HPDE6-E6E7 (cell line): ENCODE measurements at regions not wholly inside any gene's neighbourhood (a gene's known extent, or its start where the extent isn't known, plus 50 kb on each side); places are given as distances from the start of the nearest gene placed in this dataset.

Experiments
- DNase-seq: peaks from one replicate; pipeline ENCODE4 v3.0.0; 2011; ENCODE audit warnings: missing footprints; ENCODE audit errors: extremely low spot score

- DNase-seq = no peak
Observed at GRCh38 chr10:78393094-78393493, 359.4 kb downstream of the RPS24 start.

DNA sequence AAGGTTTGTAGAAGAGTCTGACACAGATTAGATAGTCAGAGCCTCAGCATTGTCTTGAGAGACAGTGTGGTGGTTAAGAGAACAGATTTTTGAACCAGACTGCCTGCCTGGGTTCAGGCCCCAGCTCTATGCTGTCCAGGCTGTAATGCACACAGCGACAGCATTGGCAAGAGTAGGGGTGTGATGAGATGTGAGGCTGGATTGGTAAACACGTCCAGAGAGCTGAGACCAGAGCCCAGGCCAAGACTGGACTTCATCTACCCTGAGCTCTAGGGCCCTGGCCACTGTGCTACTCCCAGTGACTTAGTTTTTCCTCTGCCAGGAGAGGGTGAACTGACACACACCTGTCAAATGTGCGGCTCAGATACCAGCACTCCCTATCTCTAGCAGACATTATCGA, 360.4 kb downstream of the RPS24 start:
- no peak for DNase-seq

DNA sequence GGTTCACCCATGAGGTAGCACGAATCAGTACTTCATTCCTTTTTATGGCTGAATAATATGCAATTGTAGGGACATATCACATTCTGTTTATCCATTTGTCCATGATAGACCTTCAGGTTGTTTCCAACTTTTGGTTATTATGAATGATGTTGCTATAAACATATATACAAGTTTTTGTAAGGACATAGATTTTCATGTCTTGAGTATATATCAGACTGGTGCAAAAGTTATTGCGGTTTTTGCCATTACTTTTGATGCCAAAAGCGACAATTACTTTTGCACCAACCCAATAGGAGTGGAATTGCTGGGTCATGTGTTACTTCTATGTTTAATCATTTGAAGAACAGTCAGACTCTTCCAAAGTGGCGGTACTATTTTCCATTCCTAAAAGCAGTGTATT, 361.5 kb downstream of the RPS24 start:
- no peak for DNase-seq

- DNase-seq = no peak
Observed at GRCh38 chr10:78396754-78397153, 363.1 kb downstream of the RPS24 start.

DNA sequence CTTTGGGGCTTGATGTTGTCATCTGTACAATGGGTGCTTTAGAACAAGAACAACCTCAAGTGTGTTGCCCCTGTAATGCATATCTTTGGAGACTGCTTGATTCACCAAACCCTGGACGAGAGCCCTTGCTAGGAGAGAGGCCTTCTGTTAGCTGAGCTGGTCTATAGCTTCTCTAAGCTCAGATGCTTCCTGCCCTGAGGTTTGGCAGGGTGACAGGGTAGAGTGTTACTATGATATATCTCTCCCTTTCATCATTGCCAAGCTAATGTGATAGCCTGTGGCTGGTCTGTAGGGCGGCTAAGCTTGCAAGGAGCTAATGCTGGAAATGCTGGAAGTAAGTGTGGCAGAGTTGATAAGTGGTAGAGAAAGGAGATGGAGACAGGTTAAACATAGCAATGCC, 364.1 kb downstream of the RPS24 start:
- no peak for DNase-seq

DNA sequence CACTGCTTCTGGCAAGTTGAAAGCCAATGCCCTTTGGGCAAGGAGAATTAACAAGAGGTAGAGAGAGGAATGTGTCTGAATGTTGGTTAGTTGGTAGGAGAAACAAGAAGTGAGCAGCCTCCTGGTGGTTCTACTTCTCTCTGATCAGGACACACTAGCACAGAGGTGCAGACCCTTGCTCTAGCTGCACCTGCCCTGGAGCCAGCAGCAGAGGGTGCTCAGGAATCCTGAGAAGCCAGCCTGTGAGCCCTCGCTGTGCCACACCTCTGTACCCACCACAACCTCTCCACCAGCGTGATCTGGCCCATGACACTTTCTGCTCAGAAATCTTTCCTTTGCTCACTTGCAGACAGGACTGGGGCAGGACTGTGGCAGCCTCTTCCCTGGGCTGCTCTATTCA, 364.7 kb downstream of the RPS24 start:
- DNase-seq = no peak

- no peak for DNase-seq
Observed at GRCh38 chr10:78401624-78402367, 368.1 kb downstream of the RPS24 start.

DNA sequence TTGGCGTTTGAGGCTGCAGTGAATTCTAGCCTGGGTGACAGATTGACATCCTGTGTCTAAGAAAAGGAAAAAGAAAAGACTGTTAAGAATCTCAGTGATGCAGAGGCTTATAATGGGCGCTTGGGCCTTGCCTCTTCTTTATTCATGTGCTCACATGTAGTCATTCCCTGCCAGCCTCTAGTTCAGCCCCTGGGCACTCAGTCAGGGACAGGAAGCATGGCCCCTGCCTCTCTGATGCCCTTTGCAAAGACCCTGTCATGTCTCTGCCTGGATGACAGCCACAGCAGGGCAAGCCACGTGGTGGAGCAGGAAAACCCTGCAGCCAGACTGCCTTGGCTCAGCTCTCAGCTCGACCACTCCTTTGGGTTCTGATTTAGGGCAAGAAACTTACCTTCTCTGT, 368.9 kb downstream of the RPS24 start:
- no peak for DNase-seq

GRCh38 chr10:78403781-78404180, 370.1 kb downstream of the RPS24 start:
- DNase-seq = no peak

- no peak for DNase-seq
Observed at GRCh38 chr10:78404296-78404695, 370.6 kb downstream of the RPS24 start.

GRCh38 chr10:78405231-78405630, 371.6 kb downstream of the RPS24 start:
- DNase-seq = no peak

GRCh38 chr10:78405736-78406135, 372.1 kb downstream of the RPS24 start:
- no peak for DNase-seq

GRCh38 chr10:78406648-78407008, 373.0 kb downstream of the RPS24 start:
- no peak for DNase-seq

GRCh38 chr10:78407009-78407711, 373.5 kb downstream of the RPS24 start:
- peak; percentile 49 for DNase-seq

GRCh38 chr10:78407966-78408365, 374.3 kb downstream of the RPS24 start:
- no peak for DNase-seq

- DNase-seq = no peak
Observed at GRCh38 chr10:78408671-78409472, 375.2 kb downstream of the RPS24 start.

- DNase-seq = no peak
Observed at GRCh38 chr10:78410046-78410965, 376.6 kb downstream of the RPS24 start.

GRCh38 chr10:78411716-78412115, 378.1 kb downstream of the RPS24 start:
- no peak for DNase-seq

- DNase-seq = no peak
Observed at GRCh38 chr10:78412605-78413004, 378.9 kb downstream of the RPS24 start.

- no peak for DNase-seq
Observed at GRCh38 chr10:78413076-78414055, 379.7 kb downstream of the RPS24 start.
